IPS-18c (cell line): ENCODE measurements at regions not wholly inside any gene's neighbourhood (a gene's known extent, or its start where the extent isn't known, plus 50 kb on each side); places are given as distances from the start of the nearest gene placed in this dataset.

Experiments used
- H3K4me3 ChIP-seq: 2 replicates; pipeline ENCODE4 v1.7.0; 2013; ENCODE audit warnings: low read depth, mild to moderate bottlenecking, low read length, moderate library complexity; ENCODE audit not compliant: insufficient read depth
- H3K9me3 ChIP-seq: one replicate; pipeline ENCODE4 v1.6.1; 2013; ENCODE audit warnings: mild to moderate bottlenecking, low read length, moderate library complexity; ENCODE audit not compliant: control insufficient read depth, insufficient read depth

- H3K9me3 ChIP-seq, result no peaks in the 10 kb centered on the region
Observed at GRCh38 chrX:69291116-69291515, 125.9 kb upstream of the PJA1 start.

GRCh38 chrX:69290292-69290691, 125.0 kb upstream of the PJA1 start:
- H3K9me3 ChIP-seq, result no peaks in the 10 kb centered on the region
- H3K4me3 ChIP-seq, result no peak overlapping the region

More at GRCh38 chrX:69291116-69291515, 125.9 kb upstream of the PJA1 start:
- H3K4me3 ChIP-seq, result no peak overlapping the region

GRCh38 chrX:69289793-69290123, 124.5 kb upstream of the PJA1 start:
- H3K9me3 ChIP-seq, result peaks cover 4% of the 10 kb centered on the region

DNA sequence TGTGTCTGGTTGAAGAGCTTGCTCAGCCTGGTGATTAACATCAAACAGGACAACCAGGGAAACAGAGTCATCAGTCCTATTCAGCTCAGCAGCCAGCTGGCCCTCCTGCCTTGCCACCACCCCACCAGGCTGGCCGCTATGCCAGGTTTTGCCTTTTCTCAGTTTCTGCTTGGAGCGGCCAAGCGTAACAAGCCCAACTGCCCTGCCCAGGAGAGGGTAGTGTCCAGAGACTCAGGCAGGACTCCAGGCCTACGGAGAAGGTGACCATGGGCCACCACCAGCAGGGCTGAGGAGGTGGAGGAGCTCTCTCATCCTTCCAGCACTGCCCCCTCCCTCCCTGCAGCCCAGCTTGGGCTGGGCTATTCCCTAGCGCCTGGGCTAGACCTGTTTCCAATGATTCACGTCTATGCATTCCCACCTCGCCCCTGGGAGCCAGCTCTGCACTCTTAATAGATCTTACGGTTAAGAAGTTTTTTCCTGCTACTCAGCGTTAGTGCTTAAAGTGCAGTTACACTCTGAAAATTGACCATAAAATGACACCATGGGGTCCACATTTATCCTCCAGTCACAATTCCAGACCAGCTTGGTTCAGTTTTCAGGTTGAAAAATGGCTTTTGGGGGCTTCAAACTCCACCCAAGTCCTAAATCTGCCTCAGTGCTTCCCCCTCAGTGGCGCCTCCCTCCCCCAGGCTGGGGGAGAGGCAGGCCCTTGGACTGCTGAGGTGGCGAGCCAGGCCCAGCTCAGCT, 124.0 kb upstream of the PJA1 start:
- Histone ChIP-seq H3K4me3 (peak overlapping the region; percentile 15; the same call in 1 of the 2 replicates), H3K9me3 (peaks cover 5% of the 10 kb centered on the region)

More at GRCh38 chrX:69289793-69290123, 124.5 kb upstream of the PJA1 start:
- H3K4me3 ChIP-seq, result no peak overlapping the region

DNA sequence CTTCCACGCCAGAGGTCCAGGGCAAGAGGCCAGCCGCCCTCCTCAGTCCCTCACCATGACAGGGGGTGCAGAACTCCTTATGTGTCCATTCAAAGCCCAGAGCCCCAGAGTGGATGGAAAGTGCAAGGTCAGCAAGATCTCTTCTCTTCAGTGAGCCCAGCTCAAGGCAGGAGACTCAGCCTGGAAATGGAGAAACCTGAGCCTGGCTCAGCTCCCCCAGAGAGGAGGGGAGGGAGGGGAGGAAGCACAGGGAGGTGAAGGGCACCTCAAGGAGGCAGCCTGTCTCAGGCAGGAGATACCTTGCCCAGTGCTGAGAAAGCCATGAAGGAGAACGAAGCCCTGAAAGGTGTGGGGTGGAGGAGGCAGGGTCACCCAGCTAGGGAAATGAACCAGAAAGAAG, 121.8 kb upstream of the PJA1 start:
- H3K4me3 ChIP-seq, result no peak overlapping the region
- peaks cover 5% of the 10 kb centered on the region for H3K9me3 ChIP-seq

GRCh38 chrX:69286565-69286906, 121.3 kb upstream of the PJA1 start:
- Histone ChIP-seq H3K4me3 (no peak overlapping the region; the same call in 1 of the 2 replicates), H3K9me3 (peaks cover 5% of the 10 kb centered on the region)

- Histone ChIP-seq H3K9me3 (peaks cover 5% of the 10 kb centered on the region), H3K4me3 (peak overlapping the region; percentile 24)
Observed at GRCh38 chrX:69285881-69286564, 120.8 kb upstream of the PJA1 start.

DNA sequence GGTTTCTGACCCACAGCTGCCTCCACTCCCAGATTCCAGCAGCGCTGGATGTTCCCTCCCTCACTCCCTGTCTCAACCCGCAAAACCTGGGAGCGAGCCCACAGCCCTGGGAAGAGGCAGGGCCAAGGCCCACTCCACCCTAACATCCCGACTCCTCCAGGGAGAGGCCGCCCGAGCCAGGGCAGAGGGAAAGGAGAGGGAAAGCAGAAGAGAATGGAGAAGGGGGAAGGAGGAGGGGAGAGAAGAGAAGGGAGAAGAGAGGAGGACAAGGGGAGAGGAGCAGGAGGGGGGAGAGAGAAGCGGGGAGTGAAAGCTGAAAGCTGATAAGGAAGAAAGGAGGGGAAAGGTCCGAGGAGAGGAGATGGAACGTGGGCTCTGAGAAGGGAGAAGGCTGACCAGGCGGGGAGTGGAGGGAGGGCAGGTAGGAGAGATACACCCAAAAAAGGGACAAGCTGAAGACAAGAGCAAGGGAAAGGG, 120.2 kb upstream of the PJA1 start:
- Histone ChIP-seq H3K9me3 (peaks cover 7% of the 10 kb centered on the region), H3K4me3 (peak overlapping the region; percentile 24; the same call in 1 of the 2 replicates)

GRCh38 chrX:69284491-69284890, 119.2 kb upstream of the PJA1 start:
- peaks cover 7% of the 10 kb centered on the region for H3K9me3 ChIP-seq
- no peak overlapping the region for H3K4me3 ChIP-seq

DNA sequence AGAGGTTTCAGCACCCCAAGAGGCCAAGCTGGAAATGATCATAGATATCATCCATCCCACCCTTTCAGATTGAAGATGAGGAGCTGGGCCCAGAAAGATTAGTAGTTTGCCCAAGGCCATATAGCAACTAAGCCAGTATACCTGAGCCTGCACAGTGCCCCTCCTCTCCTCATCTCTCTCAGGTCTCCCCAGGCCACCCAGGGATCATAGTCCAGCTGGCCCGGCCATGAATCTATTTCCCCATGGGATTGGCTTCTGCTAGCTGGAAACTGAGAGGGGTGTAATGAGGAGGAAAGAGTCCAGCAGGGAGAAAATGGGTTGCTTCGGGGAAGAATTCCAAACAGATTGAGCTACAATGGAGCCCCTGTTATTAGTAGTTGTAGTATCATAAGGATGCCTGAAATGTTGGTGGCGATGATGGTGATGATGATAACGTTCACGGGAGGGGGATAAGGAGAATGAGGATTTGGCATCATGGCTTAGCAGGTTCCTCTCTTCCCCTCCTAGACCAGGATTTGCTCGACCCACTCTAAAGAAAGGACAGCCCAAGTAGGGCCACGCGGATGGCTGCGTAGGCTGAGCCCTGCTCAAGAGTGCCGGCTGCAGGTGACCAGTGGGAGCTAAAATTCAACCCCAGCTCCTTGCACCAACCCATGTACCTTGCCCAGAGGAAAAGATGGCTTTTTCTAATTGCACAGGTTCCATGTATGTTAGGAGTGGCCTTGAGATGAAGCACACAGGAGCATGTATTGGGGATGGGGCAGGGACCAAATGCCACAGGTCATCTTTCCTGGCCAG, 117.8 kb upstream of the PJA1 start:
- Histone ChIP-seq H3K9me3 (peaks cover 7% of the 10 kb centered on the region), H3K4me3 (no peak overlapping the region)

DNA sequence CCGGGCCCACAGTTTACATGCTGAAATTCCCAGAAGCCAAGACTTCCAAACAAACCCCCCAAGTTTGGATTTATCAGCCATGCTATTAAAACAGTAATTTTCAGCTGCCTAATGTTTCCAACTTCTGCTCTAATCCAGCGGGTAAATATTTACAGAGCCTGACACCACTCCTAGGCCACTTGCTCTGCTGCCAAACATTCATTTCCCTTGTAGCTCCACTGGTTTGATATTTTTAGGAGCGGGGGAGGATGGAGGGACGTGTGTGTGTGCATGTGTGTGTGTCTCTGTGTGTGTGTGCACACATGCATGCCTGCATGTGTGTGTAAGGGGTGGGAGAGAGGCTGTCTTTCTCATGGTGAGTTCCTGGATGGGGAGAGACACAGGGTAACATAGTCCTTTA, 115.7 kb upstream of the PJA1 start:
- H3K4me3 ChIP-seq, result no peak overlapping the region

DNA sequence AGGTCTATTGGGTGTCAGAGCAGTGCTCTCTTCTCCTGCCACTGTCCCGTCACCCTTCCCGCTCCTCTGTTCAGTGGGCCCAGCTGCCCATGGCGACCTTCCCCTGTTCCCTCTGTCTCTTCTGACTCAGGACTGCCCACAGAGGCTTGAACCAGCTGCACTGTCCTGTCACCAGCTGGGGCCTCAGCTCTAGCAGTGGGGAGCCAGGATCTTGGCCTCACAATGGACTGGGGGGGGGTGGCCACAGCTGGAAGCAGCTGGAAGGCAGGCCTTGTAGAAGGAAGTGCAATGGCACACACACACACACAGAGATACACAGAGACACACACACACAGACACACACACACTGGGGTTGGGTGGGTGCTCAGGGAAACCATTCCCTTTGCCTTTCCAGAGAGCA, 114.0 kb upstream of the PJA1 start:
- Histone ChIP-seq H3K4me3 (no peak overlapping the region), H3K9me3 (peaks cover 6% of the 10 kb centered on the region)

More for the DNA sequence above, 115.7 kb upstream of the PJA1 start:
- H3K9me3 ChIP-seq, result peaks cover 7% of the 10 kb centered on the region

DNA sequence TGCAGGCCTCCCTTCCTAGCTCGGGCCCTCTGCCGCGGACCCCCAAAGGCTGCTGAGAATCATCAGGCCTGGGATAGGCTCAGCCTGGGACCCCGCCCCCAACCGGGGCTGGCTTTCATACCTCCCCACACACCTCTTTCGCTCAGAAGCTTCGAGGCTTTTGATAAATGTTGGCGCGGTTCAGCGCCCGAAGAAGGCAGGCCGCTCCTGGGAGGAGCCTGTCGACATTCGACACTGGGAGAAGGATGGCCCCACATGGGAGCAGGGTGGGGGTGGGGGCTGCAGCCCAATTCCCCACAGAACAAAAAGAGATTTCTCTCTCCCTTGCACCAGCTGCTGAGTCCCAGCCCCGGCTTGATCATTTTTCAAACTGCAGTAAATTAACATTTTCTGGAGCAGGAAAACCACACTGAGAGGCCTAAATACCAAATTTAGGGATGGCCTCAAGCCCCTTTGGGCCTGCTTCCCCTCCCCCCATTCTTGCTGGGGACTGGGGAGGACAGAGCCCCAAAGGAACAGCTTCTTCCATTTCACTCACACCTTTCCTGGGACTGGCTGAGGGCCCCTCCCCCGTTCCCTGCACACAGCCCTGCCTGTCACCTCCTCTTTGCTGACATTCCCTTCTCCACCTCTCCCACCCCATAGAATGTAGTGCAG, 112.9 kb upstream of the PJA1 start:
- Histone ChIP-seq H3K4me3 (no peak overlapping the region), H3K9me3 (peaks cover 15% of the 10 kb centered on the region)

GRCh38 chrX:69277369-69277990, 112.2 kb upstream of the PJA1 start:
- no peak overlapping the region for H3K4me3 ChIP-seq
- peaks cover 16% of the 10 kb centered on the region for H3K9me3 ChIP-seq

GRCh38 chrX:69268611-69269010, 103.4 kb upstream of the PJA1 start:
- H3K4me3 ChIP-seq, result no peak overlapping the region
- peaks cover 7% of the 10 kb centered on the region for H3K9me3 ChIP-seq

- Histone ChIP-seq H3K9me3 (peaks cover 5% of the 10 kb centered on the region), H3K4me3 (no peak overlapping the region)
Observed at GRCh38 chrX:69264158-69264581, 98.9 kb upstream of the PJA1 start.
